Stimulated activated CD4-positive, alpha-beta T cell treated with anti-CD3 and anti-CD28 coated beads, Interleukin-15, amount 100 ng/mL, for 24 hours (primary cell): ENCODE measurements at regions not wholly inside any gene's neighbourhood (a gene's known extent, or its start where the extent isn't known, plus 50 kb on each side); places are given as distances from the start of the nearest gene placed in this dataset.
"Not testable (repeated sequence)": the region's sequence is repeated elsewhere in the genome, so short reads cannot be mapped to it uniquely, and the experiment has no call there.

Experiments used
- DNase-seq: peaks from one replicate; pipeline ENCODE4 v3.0.0-alpha.2; 2020

DNA sequence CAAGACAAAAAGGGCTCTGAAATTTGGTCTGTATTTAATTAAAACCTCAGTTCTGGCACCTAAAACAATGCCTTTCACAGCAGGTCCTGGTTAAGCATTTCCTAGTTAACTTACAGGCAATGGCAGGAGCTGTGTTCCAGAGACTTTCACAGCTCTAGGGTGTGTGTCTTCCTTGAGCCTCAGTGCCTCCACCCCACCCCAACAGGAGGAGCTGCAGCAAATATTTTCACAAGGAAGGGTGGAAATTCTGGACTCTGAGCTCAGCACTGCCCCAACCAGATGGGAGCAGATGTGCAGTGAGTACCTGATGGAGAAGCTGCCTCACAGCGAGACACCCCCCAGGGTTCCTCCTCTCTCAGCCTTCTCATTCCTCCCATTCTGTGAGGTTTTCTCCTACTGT, 106.3 kb upstream of the SPATA12 start:
- no peak for DNase-seq

DNA sequence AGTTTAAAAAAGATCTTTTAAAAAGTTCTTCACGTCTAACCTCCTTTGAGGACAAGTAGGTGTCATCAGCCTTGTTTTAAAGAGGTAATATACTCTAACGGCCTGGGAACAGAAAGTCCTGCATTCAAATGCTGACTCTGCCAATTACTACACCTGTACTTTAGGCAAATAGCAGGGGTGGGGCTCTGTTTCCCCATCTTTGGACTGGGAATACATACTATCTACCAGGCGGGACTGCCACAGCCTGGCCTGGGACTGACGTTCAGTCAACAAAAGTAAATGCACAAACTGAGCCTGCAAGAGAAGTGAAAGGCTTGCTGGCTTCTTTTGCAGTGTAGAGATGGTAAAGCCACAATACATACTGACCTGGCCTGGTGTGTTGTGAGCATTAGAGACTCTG, 107.6 kb upstream of the SPATA12 start:
- DNase-seq = no peak

DNA sequence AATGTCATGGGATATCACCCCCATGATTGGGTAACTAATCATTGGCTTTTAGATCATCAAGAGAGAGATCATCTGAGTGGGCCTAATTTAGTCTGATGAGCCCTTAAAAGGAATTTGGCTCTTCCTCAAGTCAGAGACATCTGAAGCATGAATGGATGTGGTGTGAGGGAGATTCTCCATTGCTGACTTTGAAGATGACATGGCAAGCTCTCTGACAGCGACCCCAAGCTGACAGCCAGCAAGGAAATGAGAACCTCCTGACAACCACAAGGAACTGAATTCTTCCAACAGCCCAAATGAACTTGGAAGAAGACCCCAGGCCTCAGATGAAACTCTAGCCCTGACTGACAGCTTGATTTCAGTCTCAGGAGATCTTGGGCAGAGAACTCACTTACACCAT, 108.4 kb upstream of the SPATA12 start:
- no peak for DNase-seq

- DNase-seq = no peak
Measured at GRCh38 chr3:56951366-56951765, 109.1 kb upstream of the SPATA12 start.

- DNase-seq = not testable (repeated sequence)
Measured at GRCh38 chr3:56945378-56945777, 115.1 kb upstream of the SPATA12 start.

DNA sequence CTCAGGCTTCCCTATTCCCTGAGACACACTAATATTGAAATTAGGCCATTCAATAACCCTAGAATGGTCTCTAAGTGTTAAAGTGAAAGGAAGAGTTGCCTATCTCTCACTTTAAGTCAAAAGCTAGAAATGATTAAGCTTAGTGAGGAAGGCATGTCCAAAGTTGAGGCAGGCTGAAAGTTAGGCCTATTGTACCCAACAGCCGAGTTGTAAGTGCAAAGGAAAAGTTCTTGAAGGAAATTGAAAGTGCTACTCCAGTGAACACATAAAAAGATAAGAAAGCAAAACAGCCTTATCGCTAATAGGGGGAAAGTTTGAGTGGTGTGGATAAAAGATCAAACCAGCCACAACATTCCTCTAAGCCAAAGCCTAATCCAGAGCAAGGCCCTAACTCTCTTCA, 117.9 kb upstream of the SPATA12 start:
- DNase-seq = peak; percentile 17

DNA sequence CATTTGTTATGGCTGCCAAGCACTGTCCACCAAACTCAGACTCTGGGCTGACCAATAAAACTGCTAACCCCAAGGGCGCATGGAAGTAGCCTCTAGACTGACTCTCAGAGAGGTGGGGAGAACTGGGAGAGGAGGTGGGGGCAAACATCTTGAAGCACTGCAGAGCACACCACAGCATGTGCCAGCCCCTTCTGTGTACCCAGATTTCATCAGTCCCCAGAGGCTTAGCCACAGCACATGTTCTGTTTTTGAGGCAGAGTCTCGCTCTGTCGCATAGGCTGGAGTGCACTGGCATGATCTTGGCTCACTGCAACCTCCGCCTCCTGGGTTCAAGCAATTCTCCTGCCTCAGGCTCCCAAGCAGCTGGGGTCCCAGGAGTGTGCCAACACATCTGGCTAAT, 119.5 kb upstream of the SPATA12 start:
- no peak for DNase-seq

GRCh38 chr3:56940321-56940720, 120.1 kb upstream of the SPATA12 start:
- DNase-seq = no peak

- DNase-seq = no peak
Measured at GRCh38 chr3:56939834-56940233, 120.6 kb upstream of the SPATA12 start.

DNA sequence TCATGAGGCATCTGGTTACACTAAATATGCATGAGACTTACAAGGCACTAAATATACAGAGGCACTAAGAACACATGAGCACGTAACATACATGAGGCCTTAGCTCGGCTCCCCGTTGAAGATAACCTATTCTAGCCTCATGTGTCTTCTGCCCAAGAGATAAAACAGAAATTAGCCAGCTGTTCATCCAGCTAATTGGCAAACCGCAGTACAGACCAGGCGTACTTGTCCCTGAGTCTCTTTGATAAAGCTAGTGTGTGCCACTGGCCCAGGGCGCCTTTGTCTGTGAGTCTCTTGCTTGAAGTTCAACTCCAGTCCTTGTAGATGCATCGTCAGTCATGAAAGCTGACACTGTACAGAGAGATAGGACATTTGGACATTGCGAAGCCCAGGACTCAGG, 121.9 kb upstream of the SPATA12 start:
- no peak for DNase-seq

DNA sequence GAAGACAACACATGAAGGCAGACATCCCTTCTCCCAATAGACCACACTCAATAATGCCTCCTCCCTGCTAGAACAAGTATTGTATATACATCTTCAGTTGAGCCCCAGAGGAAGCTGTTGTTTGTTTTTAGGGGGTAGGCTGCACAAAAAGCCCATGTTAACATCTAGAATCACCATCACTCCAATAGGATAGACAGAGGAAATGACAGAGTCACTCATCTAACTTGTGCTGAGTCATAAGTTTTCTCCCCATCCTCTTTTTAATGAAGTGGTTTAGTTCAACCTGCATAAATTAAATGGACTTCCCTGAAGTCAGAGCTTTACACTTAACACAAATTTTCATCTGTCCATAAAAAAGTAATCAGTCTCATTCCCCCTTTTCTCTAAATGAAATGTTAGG, 122.9 kb upstream of the SPATA12 start:
- no peak for DNase-seq

GRCh38 chr3:56935811-56936210, 124.7 kb upstream of the SPATA12 start:
- DNase-seq = no peak

DNA sequence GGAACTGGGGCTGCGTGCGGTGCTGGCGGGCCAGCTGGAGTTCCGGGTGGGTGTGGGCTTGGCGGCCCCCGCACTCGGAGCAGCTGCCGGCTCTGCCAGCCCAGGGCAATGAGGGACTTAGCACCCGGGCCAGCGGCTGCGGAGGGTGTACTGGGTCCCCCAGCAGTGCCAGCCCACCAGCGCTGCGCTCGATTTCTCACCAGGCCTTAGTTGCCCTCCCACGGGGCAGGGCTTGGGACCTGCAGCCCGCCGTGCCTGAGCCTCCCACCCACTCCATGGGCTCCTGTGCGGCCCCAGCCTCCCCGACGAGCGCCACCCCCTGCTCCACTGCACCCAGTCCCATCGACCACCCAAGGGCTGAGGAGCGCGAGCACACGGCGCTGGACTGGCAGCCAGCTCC, 126.0 kb upstream of the SPATA12 start:
- not testable (repeated sequence) for DNase-seq

- no peak for DNase-seq
Measured at GRCh38 chr3:56933803-56934202, 126.7 kb upstream of the SPATA12 start.

- DNase-seq = no peak
Measured at GRCh38 chr3:56932866-56933265, 127.6 kb upstream of the SPATA12 start.

DNA sequence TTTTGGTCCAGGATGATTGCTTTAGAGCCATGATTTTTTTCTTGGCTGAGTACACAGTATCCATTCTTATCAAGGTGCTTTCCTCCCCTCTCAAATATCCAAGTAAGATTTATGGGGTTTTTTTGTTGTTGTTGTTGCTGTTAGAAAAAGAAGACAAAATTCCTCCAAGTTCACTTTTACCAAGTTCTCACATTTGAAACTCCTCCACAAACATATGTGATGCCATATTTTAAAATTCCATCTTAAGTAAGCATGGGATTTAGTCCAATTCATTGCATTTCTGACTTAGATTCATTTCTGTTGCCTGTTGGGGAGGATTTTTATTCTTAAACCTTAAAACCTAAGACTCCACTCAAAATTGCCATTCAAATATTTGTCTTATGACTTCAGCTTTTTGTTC, 128.6 kb upstream of the SPATA12 start:
- DNase-seq = no peak

DNA sequence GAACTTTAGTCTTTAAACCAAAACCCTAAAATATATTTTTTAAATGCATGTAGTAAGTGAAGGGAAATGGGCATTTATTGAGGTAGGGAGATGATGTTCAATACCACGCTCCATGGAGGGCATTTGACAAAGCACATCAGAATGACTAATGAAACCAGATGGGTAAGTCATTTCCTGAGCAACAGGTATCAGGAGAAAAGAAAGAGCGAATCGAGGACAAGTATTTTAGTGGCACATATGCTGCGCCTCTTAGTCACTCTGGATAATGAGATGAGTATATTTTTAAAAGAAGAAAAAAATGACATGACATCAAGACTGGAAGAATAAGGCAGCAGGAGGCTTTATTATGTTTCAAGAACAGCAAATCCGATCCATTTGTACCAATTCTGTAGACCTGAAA, 129.0 kb upstream of the ARHGEF3 start:
- DNase-seq = peak; percentile 25

GRCh38 chr3:56929809-56930615, 128.3 kb upstream of the ARHGEF3 start:
- DNase-seq = no peak

- peak; percentile 11 for DNase-seq
Measured at GRCh38 chr3:56928379-56929068, 126.8 kb upstream of the ARHGEF3 start.

GRCh38 chr3:56927855-56928254, 126.1 kb upstream of the ARHGEF3 start:
- DNase-seq = no peak

DNA sequence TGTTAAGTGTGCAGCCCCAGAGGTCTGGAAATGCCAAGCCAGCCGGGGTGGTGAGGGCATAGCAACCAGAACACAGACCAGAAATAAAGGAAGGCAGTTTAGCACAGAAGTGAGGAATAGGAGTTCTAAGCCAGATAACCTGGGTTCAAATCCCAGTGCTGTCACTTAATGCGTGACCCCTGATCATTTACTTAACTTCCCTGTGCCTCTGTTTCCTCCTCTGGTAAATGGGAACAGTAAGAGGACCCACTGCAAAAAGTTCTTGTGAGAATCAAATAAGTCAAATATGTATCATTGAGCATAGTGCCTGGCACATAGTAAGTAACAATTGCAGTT, 125.2 kb upstream of the ARHGEF3 start:
- no peak for DNase-seq

GRCh38 chr3:56926243-56926946, 124.6 kb upstream of the ARHGEF3 start:
- DNase-seq = no peak

DNA sequence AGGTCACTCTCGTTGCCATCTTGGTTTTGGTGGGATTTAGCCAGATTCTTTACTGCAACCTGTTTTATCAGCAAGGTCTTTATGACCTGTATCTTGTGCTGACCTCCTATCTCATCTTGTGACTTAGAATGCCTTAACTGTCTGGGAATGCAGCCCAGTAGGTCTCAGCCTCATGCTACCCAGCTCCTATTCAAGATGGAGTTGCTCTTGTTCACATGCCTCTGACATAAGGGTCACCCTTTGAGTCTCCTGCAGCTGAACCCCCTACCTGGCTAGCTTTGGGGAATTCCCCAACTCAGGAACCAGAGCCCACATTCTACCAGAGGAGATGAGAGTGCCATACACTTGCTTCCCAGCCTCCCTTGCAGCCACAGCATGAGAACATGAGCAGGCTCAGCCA, 123.0 kb upstream of the ARHGEF3 start:
- DNase-seq = not testable (repeated sequence)
